Neural cell (in vitro differentiated cells): ENCODE measurements at regions not wholly inside any gene's neighbourhood (a gene's known extent, or its start where the extent isn't known, plus 50 kb on each side); places are given as distances from the start of the nearest gene placed in this dataset.

Source experiments
- H2AFZ ChIP-seq: fragments of 200-600, 300-800 bp; sonication (generic), shearing (Covaris generic); 2 replicates; pipeline ENCODE4 v1.6.0; 2014; ENCODE audit warnings: low read depth, mild to moderate bottlenecking, antibody characterized with exemption, low read length, moderate library complexity
- H3F3A ChIP-seq: fragments of 200-600 bp; shearing (Covaris generic); 2 replicates; pipeline ENCODE4 v1.6.1; 2016; ENCODE audit warnings: mild to moderate bottlenecking, moderate library complexity, mixed read lengths, antibody characterized with exemption, low read length; ENCODE audit not compliant: insufficient read depth, poor library complexity, severe bottlenecking
- H3K27ac ChIP-seq: fragments of 200-600, 300-800 bp; sonication (generic), shearing (Covaris generic); 2 replicates; pipeline ENCODE4 v1.5.1; 2014; ENCODE audit warnings: mild to moderate bottlenecking, low read length, moderate library complexity
- H3K27me3 ChIP-seq: fragments of 300-800, 200-600 bp; sonication (generic), shearing (Covaris generic); 2 replicates; pipeline ENCODE4 v1.6.0; 2014; ENCODE audit warnings: mild to moderate bottlenecking, low read depth, low read length, moderate library complexity; ENCODE audit not compliant: insufficient read depth
- H3K36me3 ChIP-seq: fragments of 300-800, 200-600 bp; sonication (generic), shearing (Covaris generic); 2 replicates; pipeline ENCODE4 v1.5.1; 2014; ENCODE audit warnings: mild to moderate bottlenecking, antibody characterized with exemption, low read length, moderate library complexity; ENCODE audit not compliant: insufficient read depth
- H3K4me2 ChIP-seq: fragments of 300-800, 200-600 bp; sonication (generic), shearing (Covaris generic); 2 replicates; pipeline ENCODE4 v1.6.0; 2014; ENCODE audit warnings: mild to moderate bottlenecking, low read length
- H3K4me3 ChIP-seq: fragments of 300-800, 200-600 bp; sonication (generic), shearing (Covaris generic); 2 replicates; pipeline ENCODE4 v1.5.1; 2014; ENCODE audit warnings: mild to moderate bottlenecking, low read length, moderate library complexity
- H3K79me2 ChIP-seq: fragments of 200-600 bp; shearing (Covaris generic); replicated peaks from 2 replicates; pipeline ENCODE4 v1.6.0; 2014; ENCODE audit warnings: mild to moderate bottlenecking, low read length, moderate library complexity; ENCODE audit not compliant: insufficient read depth
- H3K9ac ChIP-seq: fragments of 300-800, 200-600 bp; sonication (generic), shearing (Covaris generic); 2 replicates; pipeline ENCODE4 v1.6.1; 2016; ENCODE audit warnings: mild to moderate bottlenecking, low read length, mixed read lengths
- H3K9me2 ChIP-seq: fragments of 200-600 bp; shearing (Covaris generic); 2 replicates; pipeline ENCODE4 v1.6.1; 2016; ENCODE audit warnings: mild to moderate bottlenecking, low read length, mixed read lengths; ENCODE audit not compliant: insufficient read depth
- H3K9me3 ChIP-seq: fragments of 200-600, 300-800 bp; sonication (generic), shearing (Covaris generic); 2 replicates; pipeline ENCODE4 v1.6.1; 2016; ENCODE audit warnings: mild to moderate bottlenecking, mixed run types, low read length, moderate library complexity, mixed read lengths
- H4K20me1 ChIP-seq: fragments of 200-600 bp; shearing (Covaris generic); 2 replicates; pipeline ENCODE4 v1.6.1; 2016; ENCODE audit warnings: mild to moderate bottlenecking, mixed run types; ENCODE audit not compliant: insufficient read depth
- CTCF ChIP-seq: fragments of 450-650 bp; IDR thresholded peaks from 2 replicates; pipeline ENCODE4 v1.5.1; 2014; ENCODE audit warnings: antibody characterized with exemption, mild to moderate bottlenecking, moderate library complexity; ENCODE audit not compliant: poor library complexity, severe bottlenecking
- EP300 ChIP-seq: fragments of 450-650 bp; conservative IDR thresholded peaks from 2 replicates; pipeline ENCODE4 v1.6.1; 2014; ENCODE audit warnings: antibody characterized with exemption, mild to moderate bottlenecking, moderate library complexity; ENCODE audit not compliant: poor library complexity, severe bottlenecking
- EZH2 ChIP-seq: fragments of 200-600, 300-800 bp; shearing (Covaris generic), sonication (generic); IDR thresholded peaks from 2 replicates; pipeline ENCODE4 v1.6.1; 2014; ENCODE audit warnings: antibody characterized with exemption, low read length, borderline replicate concordance, mild to moderate bottlenecking; ENCODE audit not compliant: insufficient read depth, poor library complexity, severe bottlenecking
- MXI1 ChIP-seq: fragments of 450-650 bp; conservative IDR thresholded peaks from 2 replicates; pipeline ENCODE4 v1.6.1; 2014; ENCODE audit warnings: antibody characterized with exemption, mild to moderate bottlenecking; ENCODE audit not compliant: poor library complexity, severe bottlenecking
- POLR2AphosphoS5 ChIP-seq: IDR thresholded peaks from 2 replicates; pipeline ENCODE4 v1.6.1; 2012
- RAD21 ChIP-seq: fragments of 450-650 bp; conservative IDR thresholded peaks from 2 replicates; pipeline ENCODE4 v1.6.1; 2014; ENCODE audit warnings: antibody characterized with exemption, mild to moderate bottlenecking, moderate library complexity
- SMC3 ChIP-seq: fragments of 450-650 bp; conservative IDR thresholded peaks from 2 replicates; pipeline ENCODE4 v1.6.1; 2014; ENCODE audit warnings: antibody characterized with exemption, mild to moderate bottlenecking, moderate library complexity; ENCODE audit not compliant: poor library complexity
- TAF1 ChIP-seq: IDR thresholded peaks from 2 replicates; pipeline ENCODE4 v1.6.1; 2012; ENCODE audit warnings: low read depth
- TF ChIP-seq, protein P1 (sequence below): IDR thresholded peaks from 2 replicates; pipeline ENCODE4 v1.6.1; 2012; ENCODE audit warnings: borderline replicate concordance

- TF ChIP-seq TAF1: no peak
- TF ChIP-seq MXI1: no peak
- TF ChIP-seq POLR2AphosphoS5: no peak
- no peak for TF ChIP-seq SMC3
- no peak for TF ChIP-seq EP300
- no peak for TF ChIP-seq EZH2
- no peak for TF ChIP-seq RAD21
- TF ChIP-seq, protein P1, sequence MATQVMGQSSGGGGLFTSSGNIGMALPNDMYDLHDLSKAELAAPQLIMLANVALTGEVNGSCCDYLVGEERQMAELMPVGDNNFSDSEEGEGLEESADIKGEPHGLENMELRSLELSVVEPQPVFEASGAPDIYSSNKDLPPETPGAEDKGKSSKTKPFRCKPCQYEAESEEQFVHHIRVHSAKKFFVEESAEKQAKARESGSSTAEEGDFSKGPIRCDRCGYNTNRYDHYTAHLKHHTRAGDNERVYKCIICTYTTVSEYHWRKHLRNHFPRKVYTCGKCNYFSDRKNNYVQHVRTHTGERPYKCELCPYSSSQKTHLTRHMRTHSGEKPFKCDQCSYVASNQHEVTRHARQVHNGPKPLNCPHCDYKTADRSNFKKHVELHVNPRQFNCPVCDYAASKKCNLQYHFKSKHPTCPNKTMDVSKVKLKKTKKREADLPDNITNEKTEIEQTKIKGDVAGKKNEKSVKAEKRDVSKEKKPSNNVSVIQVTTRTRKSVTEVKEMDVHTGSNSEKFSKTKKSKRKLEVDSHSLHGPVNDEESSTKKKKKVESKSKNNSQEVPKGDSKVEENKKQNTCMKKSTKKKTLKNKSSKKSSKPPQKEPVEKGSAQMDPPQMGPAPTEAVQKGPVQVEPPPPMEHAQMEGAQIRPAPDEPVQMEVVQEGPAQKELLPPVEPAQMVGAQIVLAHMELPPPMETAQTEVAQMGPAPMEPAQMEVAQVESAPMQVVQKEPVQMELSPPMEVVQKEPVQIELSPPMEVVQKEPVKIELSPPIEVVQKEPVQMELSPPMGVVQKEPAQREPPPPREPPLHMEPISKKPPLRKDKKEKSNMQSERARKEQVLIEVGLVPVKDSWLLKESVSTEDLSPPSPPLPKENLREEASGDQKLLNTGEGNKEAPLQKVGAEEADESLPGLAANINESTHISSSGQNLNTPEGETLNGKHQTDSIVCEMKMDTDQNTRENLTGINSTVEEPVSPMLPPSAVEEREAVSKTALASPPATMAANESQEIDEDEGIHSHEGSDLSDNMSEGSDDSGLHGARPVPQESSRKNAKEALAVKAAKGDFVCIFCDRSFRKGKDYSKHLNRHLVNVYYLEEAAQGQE: no peak
- no peak for TF ChIP-seq CTCF
- Histone ChIP-seq H3K79me2 (no peaks in the 10 kb centered on the region), H3K27ac (no peak overlapping the region), H3K4me2 (no peak overlapping the region), H3K27me3 (no peaks in the 10 kb centered on the region), H3K9me2 (no peaks in the 10 kb centered on the region), H2AFZ (no peak overlapping the region), H3F3A (no peaks in the 10 kb centered on the region), H3K36me3 (no peaks in the 10 kb centered on the region), H3K9ac (no peak overlapping the region), H4K20me1 (no peaks in the 10 kb centered on the region), H3K9me3 (no peaks in the 10 kb centered on the region), H3K4me3 (no peak overlapping the region)
Measured at GRCh38 chr5:60369391-60369790, 330.6 kb downstream of the DEPDC1B start.

DNA sequence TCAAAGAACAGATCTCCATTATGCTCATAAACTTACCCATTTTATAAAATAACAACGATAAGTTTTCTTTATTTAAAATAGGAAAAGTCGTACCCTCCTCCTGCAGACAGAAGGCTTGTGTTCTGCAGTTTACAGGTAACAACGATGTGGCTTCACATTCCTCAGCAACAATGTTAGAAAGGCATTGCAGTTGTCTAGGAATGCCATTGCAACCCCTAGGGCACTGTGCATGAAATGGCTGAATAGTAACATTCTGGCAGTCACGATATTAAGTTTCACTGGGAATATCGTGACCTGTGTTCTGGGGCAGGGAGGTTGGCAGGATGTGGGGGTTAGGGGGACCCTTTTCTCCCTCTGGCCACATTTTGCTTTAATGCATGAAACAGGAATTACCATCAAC is 331.9 kb downstream of the DEPDC1B start:
- no peaks in the 10 kb centered on the region for H3K9me2 ChIP-seq
- no peak overlapping the region for H3K4me3 ChIP-seq
- no peaks in the 10 kb centered on the region for H3K27me3 ChIP-seq
- no peaks in the 10 kb centered on the region for H3K79me2 ChIP-seq
- H3K4me2 ChIP-seq: no peak overlapping the region
- TF ChIP-seq EZH2 (no peak), MXI1 (no peak), EP300 (no peak)
- TF ChIP-seq, protein P1: no peak
- no peaks in the 10 kb centered on the region for H3K9me3 ChIP-seq
- no peaks in the 10 kb centered on the region for H3K36me3 ChIP-seq
- H3F3A ChIP-seq: no peaks in the 10 kb centered on the region
- no peak overlapping the region for H3K27ac ChIP-seq
- no peak overlapping the region for H3K9ac ChIP-seq
- no peak overlapping the region for H2AFZ ChIP-seq
- H4K20me1 ChIP-seq: no peaks in the 10 kb centered on the region
